Ramos (cell line): ENCODE measurements at regions not wholly inside any gene's neighbourhood (a gene's known extent, or its start where the extent isn't known, plus 50 kb on each side); places are given as distances from the start of the nearest gene placed in this dataset.

ENCODE experiments used
- in situ Hi-C: fragments of 300-500 bp; cut with MboI; formaldehyde crosslinking; loops from one replicate; pipeline ENCODE4 v1.14.3; 2022; ENCODE audit warnings: low sequenced_read_pairs; ENCODE audit not compliant: unreplicated experiment

- in situ Hi-C loops, result no loop called here
These were observed 135.4 kb upstream of the PLET1 start for GRCh38 chr11:112396076-112396475.

- in situ Hi-C loops, result no loop called here
These were observed 138.3 kb upstream of the PLET1 start for GRCh38 chr11:112398798-112399478.

- in situ Hi-C loops, result no loop called here
These were observed 139.9 kb upstream of the PLET1 start for GRCh38 chr11:112400476-112401014.

GRCh38 chr11:112401036-112401769 is 140.5 kb upstream of the PLET1 start:
- in situ Hi-C loops, result no loop called here

GRCh38 chr11:112403432-112403831 is 142.8 kb upstream of the PLET1 start:
- in situ Hi-C loops, result no loop called here

- in situ Hi-C loops, result no loop called here
These were observed 143.5 kb upstream of the PLET1 start for GRCh38 chr11:112404112-112404511.

GRCh38 chr11:112408517-112408916 is 147.9 kb upstream of the PLET1 start:
- in situ Hi-C loops, result no loop called here

- in situ Hi-C loops, result no loop called here
These were observed 149.7 kb upstream of the PLET1 start for GRCh38 chr11:112410325-112410724.

- in situ Hi-C loops, result no loop called here
These were observed 151.7 kb upstream of the PLET1 start for GRCh38 chr11:112412383-112412782.

- in situ Hi-C loops, result no loop called here
These were observed 156.7 kb upstream of the PLET1 start for GRCh38 chr11:112417339-112417738.

GRCh38 chr11:112418438-112418837 is 157.8 kb upstream of the PLET1 start:
- in situ Hi-C loops, result no loop called here

GRCh38 chr11:112421879-112422278 is 161.2 kb upstream of the PLET1 start:
- in situ Hi-C loops, result no loop called here

GRCh38 chr11:112425121-112425520 is 164.5 kb upstream of the PLET1 start:
- in situ Hi-C loops, result no loop called here

- in situ Hi-C loops, result no loop called here
These were observed 176.4 kb upstream of the PLET1 start for GRCh38 chr11:112437096-112437495.

GRCh38 chr11:112439614-112440013 is 179.0 kb upstream of the PLET1 start:
- in situ Hi-C loops, result no loop called here

GRCh38 chr11:112440518-112440917 is 179.9 kb upstream of the PLET1 start:
- in situ Hi-C loops, result no loop called here

GRCh38 chr11:112448168-112448567 is 187.5 kb upstream of the PLET1 start:
- in situ Hi-C loops, result no loop called here

- in situ Hi-C loops, result no loop called here
These were observed 188.1 kb upstream of the PLET1 start for GRCh38 chr11:112448806-112449205.

GRCh38 chr11:112451250-112451649 is 190.6 kb upstream of the PLET1 start:
- in situ Hi-C loops, result no loop called here

GRCh38 chr11:112453601-112454577 is 193.2 kb upstream of the PLET1 start:
- in situ Hi-C loops, result no loop called here
